Fibroblast of mammary gland (primary cell): ENCODE measurements at regions not wholly inside any gene's neighbourhood (a gene's known extent, or its start where the extent isn't known, plus 50 kb on each side); places are given as distances from the start of the nearest gene placed in this dataset.

ENCODE experiments used
- DNase-seq: peaks from one replicate; pipeline ENCODE4 v3.0.0-alpha.2; 2010; ENCODE audit warnings: low read depth
- H3K4me3 ChIP-seq: 2 replicates; pipeline ENCODE4 v1.5.1; 2011; ENCODE audit warnings: low read depth, mild to moderate bottlenecking, low read length, moderate library complexity; ENCODE audit not compliant: control insufficient read depth
- TF ChIP-seq, protein P1 (sequence below): conservative IDR thresholded peaks from 2 replicates; pipeline ENCODE4 v1.5.1; 2011; ENCODE audit warnings: low read depth, low read length, inconsistent platforms; ENCODE audit not compliant: control insufficient read depth, insufficient read depth

DNA sequence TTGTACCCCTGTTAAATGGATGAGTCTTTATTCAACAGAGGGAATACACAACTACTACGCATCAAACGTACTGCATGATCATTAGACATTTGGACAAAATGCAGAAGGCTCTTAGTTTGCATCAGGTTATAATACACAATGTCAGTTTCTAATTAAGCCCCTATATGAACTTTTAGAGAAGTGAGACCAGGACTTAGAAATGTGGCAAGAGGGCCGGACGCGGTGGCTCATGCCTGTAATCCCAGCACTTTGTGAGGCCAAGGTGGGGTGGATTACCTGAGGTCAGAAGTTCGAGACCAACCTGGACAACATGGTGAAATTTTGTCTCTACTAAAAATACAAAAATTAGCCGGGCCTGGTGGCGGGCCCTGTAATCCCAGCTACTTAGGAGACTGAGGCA lies 76.3 kb upstream of the MGMT start:
- DNase-seq = no peak
- no peak overlapping the region for H3K4me3 ChIP-seq
- TF ChIP-seq, protein P1, sequence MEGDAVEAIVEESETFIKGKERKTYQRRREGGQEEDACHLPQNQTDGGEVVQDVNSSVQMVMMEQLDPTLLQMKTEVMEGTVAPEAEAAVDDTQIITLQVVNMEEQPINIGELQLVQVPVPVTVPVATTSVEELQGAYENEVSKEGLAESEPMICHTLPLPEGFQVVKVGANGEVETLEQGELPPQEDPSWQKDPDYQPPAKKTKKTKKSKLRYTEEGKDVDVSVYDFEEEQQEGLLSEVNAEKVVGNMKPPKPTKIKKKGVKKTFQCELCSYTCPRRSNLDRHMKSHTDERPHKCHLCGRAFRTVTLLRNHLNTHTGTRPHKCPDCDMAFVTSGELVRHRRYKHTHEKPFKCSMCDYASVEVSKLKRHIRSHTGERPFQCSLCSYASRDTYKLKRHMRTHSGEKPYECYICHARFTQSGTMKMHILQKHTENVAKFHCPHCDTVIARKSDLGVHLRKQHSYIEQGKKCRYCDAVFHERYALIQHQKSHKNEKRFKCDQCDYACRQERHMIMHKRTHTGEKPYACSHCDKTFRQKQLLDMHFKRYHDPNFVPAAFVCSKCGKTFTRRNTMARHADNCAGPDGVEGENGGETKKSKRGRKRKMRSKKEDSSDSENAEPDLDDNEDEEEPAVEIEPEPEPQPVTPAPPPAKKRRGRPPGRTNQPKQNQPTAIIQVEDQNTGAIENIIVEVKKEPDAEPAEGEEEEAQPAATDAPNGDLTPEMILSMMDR = no peak

- TF ChIP-seq, protein P1 = no peak
- H3K4me3 ChIP-seq = no peak overlapping the region
- no peak for DNase-seq
Observed at GRCh38 chr10:129391464-129391863, 75.6 kb upstream of the MGMT start.

DNA sequence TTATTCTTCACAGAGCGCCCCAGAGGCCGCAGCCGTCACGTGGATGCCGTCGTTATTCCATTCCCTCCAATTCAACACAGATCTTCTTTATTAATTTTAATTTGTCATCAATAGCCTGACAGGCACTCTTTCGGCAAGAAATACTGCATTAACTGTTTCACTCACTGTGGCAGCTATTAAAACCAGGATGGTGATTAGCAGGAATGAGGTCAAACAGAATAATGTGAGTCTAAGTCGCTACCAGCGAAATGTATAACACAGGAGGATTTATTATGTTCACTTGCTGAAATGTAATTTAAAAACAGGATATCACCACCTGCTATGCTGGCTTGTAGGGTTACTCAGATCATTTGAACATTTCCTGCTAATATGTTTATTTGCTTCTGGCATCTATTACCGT lies 74.2 kb upstream of the MGMT start:
- no peak overlapping the region for H3K4me3 ChIP-seq
- DNase-seq = no peak
- TF ChIP-seq, protein P1 = no peak

- no peak for DNase-seq
- TF ChIP-seq, protein P1 = no peak
- H3K4me3 ChIP-seq = no peak overlapping the region
Observed at GRCh38 chr10:129393812-129394211, 73.2 kb upstream of the MGMT start.

- DNase-seq = no peak
- TF ChIP-seq, protein P1 = no peak
- H3K4me3 ChIP-seq = no peak overlapping the region
Observed at GRCh38 chr10:129394518-129395328, 72.3 kb upstream of the MGMT start.

- no peak for DNase-seq
- TF ChIP-seq, protein P1 = no peak
- H3K4me3 ChIP-seq = no peak overlapping the region
Observed at GRCh38 chr10:129396021-129396722, 70.9 kb upstream of the MGMT start.
